Endothelial cell (in vitro differentiated cells): ENCODE measurements at regions not wholly inside any gene's neighbourhood (a gene's known extent, or its start where the extent isn't known, plus 50 kb on each side); places are given as distances from the start of the nearest gene placed in this dataset.

ENCODE experiments used
- DNase-seq: peaks from one replicate; pipeline ENCODE4 v3.0.0; 2021; ENCODE audit warnings: low spot score
- H3K27ac Mint-ChIP-seq: one replicate; pipeline ENCODE4 v1.8.0; 2021; ENCODE audit warnings: mixed read lengths, inconsistent platforms; ENCODE audit not compliant: unreplicated experiment
- H3K27me3 Mint-ChIP-seq: one replicate; pipeline ENCODE4 v1.8.0; 2021; ENCODE audit warnings: mild to moderate bottlenecking, moderate library complexity, mixed read lengths, inconsistent platforms; ENCODE audit not compliant: unreplicated experiment
- H3K36me3 Mint-ChIP-seq: one replicate; pipeline ENCODE4 v1.8.0; 2021; ENCODE audit warnings: mild to moderate bottlenecking, low read depth, mixed read lengths, inconsistent platforms; ENCODE audit not compliant: unreplicated experiment
- H3K4me1 Mint-ChIP-seq: one replicate; pipeline ENCODE4 v1.8.0; 2021; ENCODE audit warnings: mild to moderate bottlenecking, mixed read lengths, inconsistent platforms; ENCODE audit not compliant: unreplicated experiment
- H3K4me3 Mint-ChIP-seq: one replicate; pipeline ENCODE4 v1.8.0; 2021; ENCODE audit warnings: mild to moderate bottlenecking, mixed read lengths, inconsistent platforms; ENCODE audit not compliant: unreplicated experiment
- H3K9me3 Mint-ChIP-seq: one replicate; pipeline ENCODE4 v1.8.0; 2021; ENCODE audit warnings: mixed read lengths, inconsistent platforms; ENCODE audit not compliant: unreplicated experiment
- TF ChIP-seq, protein P1 (sequence below): fragments of 200-600 bp; sonication (generic); IDR thresholded peaks from one replicate; pipeline ENCODE4 v1.5.0; 2021; ENCODE audit warnings: antibody characterized with exemption; ENCODE audit not compliant: unreplicated experiment

DNA sequence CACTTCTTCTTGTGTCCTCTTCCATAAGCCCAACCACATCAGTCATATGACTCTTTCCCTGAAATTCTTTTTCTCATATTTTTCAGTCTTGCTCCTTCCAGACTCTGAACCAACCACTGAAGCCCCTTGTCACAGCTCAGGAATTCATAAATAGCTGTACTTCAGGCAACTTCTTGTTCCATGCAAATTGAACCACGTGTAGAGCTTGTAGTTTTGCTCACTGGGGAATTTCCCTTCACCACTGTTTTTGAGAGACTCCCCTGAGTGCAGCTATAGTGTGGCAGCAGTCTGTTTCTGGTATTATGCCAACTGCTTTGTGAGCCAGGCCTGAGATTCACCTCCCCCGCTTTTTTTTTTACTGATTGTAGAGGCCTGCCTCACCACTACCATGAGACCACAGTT lies 150.3 kb upstream of the SPAG17 start:
- H3K4me1 Mint-ChIP-seq = no peaks in the 10 kb centered on the region
- H3K9me3 Mint-ChIP-seq = no peaks in the 10 kb centered on the region
- H3K27me3 Mint-ChIP-seq = peaks cover 2% of the 10 kb centered on the region
- DNase-seq = no peak
- no peaks in the 10 kb centered on the region for H3K36me3 Mint-ChIP-seq
- TF ChIP-seq, protein P1, sequence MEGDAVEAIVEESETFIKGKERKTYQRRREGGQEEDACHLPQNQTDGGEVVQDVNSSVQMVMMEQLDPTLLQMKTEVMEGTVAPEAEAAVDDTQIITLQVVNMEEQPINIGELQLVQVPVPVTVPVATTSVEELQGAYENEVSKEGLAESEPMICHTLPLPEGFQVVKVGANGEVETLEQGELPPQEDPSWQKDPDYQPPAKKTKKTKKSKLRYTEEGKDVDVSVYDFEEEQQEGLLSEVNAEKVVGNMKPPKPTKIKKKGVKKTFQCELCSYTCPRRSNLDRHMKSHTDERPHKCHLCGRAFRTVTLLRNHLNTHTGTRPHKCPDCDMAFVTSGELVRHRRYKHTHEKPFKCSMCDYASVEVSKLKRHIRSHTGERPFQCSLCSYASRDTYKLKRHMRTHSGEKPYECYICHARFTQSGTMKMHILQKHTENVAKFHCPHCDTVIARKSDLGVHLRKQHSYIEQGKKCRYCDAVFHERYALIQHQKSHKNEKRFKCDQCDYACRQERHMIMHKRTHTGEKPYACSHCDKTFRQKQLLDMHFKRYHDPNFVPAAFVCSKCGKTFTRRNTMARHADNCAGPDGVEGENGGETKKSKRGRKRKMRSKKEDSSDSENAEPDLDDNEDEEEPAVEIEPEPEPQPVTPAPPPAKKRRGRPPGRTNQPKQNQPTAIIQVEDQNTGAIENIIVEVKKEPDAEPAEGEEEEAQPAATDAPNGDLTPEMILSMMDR = no peak
- no peak overlapping the region for H3K27ac Mint-ChIP-seq
- no peak overlapping the region for H3K4me3 Mint-ChIP-seq

DNA sequence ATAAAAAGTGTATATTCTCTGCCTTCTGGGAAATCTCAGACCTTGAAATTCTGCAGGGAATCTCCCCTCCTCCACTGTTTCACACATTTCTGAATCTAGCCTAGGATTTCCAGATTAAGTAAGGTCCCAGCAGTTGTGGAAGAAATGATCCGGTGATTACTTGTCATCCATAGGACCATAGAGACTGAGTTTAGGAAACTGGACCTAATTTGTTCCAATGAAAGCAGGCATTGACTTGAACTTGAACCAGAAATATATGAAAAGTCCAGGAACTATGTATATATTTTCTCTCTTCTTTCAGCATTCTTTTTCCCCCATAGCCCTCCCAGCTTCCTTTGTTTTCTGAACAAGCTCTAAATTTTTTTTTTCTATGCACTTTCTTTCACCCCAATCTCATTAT lies 149.5 kb upstream of the SPAG17 start:
- peaks cover 2% of the 10 kb centered on the region for H3K27me3 Mint-ChIP-seq
- H3K4me3 Mint-ChIP-seq = no peak overlapping the region
- H3K27ac Mint-ChIP-seq = no peak overlapping the region
- DNase-seq = no peak
- no peaks in the 10 kb centered on the region for H3K9me3 Mint-ChIP-seq
- H3K36me3 Mint-ChIP-seq = no peaks in the 10 kb centered on the region
- no peaks in the 10 kb centered on the region for H3K4me1 Mint-ChIP-seq
- TF ChIP-seq, protein P1 = no peak

DNA sequence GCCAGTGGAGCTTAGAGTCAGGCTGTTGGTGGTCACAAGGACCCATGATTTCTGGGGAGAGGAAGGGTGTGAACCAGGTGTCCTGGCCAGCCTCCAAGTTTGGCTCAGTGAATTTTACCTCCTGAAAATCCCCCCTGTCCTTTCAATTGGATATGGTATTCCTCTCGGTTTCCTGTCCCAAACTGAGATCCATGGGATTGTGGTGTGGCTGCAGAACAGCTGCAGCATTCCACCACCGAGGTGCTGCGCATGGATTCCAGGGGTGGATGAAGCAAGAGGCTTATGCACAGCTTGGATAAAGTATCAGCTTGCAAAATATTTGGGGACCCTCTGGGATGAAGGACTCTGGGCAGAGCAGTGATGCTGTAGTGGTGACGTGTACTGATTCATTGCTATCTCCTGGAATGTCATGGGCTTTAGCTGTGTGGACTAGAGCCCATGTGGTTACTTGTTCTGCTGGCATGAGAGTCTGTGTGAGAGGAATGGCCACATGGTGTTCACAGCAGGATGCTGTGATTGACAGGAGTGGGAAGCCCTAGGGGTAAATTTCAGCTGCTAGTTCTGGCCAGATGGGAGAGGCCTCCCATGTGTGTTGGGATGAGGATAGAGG lies 148.7 kb upstream of the SPAG17 start:
- Mint-ChIP-seq H3K4me3 (no peak overlapping the region), H3K36me3 (no peaks in the 10 kb centered on the region), H3K27ac (no peak overlapping the region), H3K9me3 (no peaks in the 10 kb centered on the region), H3K4me1 (no peaks in the 10 kb centered on the region), H3K27me3 (peaks cover 2% of the 10 kb centered on the region)
- TF ChIP-seq, protein P1 = no peak
- DNase-seq = no peak

DNA sequence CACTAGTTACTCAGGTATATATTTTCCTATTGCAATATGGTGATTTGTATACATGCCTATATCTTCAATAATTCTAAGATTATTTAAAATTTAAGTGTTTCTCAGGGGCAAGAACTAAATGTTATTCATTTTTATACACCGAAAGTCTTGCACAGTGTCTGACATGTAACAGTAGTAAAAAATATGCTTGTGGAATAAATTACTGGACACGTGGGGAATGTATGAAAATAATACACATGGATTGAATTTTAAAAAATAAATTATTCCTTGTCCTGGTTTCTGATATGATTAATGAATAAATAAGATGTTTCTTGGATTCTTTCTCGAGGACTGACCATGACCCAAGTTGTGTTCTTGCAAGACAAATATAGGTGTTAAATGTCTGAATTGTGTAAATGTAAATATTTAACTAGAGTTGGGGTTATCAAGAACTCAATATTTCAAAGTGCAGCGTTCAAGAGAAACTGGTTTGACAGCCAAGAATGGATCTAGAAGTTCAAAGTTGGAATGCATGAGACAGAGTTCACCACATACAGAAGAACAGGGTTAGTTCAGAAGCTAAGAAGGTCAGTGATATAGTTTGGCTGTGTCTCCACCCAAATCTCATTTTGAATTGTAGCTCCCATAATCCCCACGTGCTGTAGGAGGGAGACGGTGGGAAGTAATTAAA lies 142.1 kb upstream of the SPAG17 start:
- TF ChIP-seq, protein P1 = no peak
- no peak for DNase-seq
- H3K36me3 Mint-ChIP-seq = no peaks in the 10 kb centered on the region
- peaks cover 4% of the 10 kb centered on the region for H3K4me1 Mint-ChIP-seq
- H3K9me3 Mint-ChIP-seq = no peaks in the 10 kb centered on the region
- H3K27me3 Mint-ChIP-seq = peaks cover 2% of the 10 kb centered on the region
- no peak overlapping the region for H3K27ac Mint-ChIP-seq
- H3K4me3 Mint-ChIP-seq = no peak overlapping the region

DNA sequence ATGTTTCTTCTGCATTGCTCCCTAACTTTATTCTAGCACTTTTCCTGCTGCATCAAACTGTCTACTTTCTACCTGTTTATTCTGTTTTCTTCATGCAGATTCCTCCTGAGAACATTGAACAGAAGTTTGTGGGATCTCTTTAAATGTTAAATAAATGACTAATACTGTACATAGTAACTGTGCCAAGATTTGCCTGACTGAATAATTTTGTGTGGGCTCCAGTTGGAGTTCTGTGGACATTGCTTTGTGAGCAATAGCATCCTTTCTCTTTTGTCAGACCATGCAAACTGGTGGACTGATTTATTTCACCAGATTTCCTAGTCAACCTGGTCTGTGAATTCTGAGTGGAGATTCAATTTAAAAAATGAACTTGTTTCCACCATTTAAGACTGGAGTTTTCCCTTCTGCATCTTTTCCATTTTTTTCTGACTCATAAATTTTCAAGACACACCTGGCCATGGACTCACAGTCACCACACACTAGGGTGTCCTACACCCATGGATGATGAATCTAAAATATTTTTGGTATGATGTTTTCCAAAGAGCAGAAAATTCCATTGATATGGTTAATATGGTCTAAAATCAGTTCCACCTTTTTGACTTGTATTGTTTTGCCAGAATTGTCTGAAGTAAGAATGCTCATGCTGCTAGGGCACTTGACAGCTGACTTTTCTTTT lies 140.7 kb upstream of the SPAG17 start:
- Mint-ChIP-seq H3K4me1 (peaks cover 4% of the 10 kb centered on the region), H3K9me3 (no peaks in the 10 kb centered on the region), H3K27ac (no peak overlapping the region), H3K36me3 (no peaks in the 10 kb centered on the region), H3K27me3 (no peaks in the 10 kb centered on the region), H3K4me3 (no peak overlapping the region)
- TF ChIP-seq, protein P1 = no peak
- DNase-seq = no peak
